A673 (cell line): ENCODE measurements at regions not wholly inside any gene's neighbourhood (a gene's known extent, or its start where the extent isn't known, plus 50 kb on each side); places are given as distances from the start of the nearest gene placed in this dataset.

Experiments used
- CTCF ChIP-seq: fragments of 300-800, 200-600 bp; sonication (generic); conservative IDR thresholded peaks from 2 replicates; pipeline ENCODE4 v1.5.1; 2017; ENCODE audit warnings: low read depth, mild to moderate bottlenecking, antibody characterized with exemption, low read length, moderate library complexity, mixed read lengths
- EZH2 ChIP-seq: fragments of 200-600 bp; sonication (generic); IDR thresholded peaks from 2 replicates; pipeline ENCODE4 v1.6.1; 2017; ENCODE audit warnings: borderline replicate concordance, low read depth, mild to moderate bottlenecking, mixed read lengths, antibody characterized with exemption, low read length; ENCODE audit not compliant: poor library complexity, severe bottlenecking

GRCh38 chr5:24376210-24376609 lies 268.6 kb downstream of the CDH10 start:
- TF ChIP-seq CTCF (no peak), EZH2 (no peak)
